HCT116 (cell line): ENCODE measurements at regions not wholly inside any gene's neighbourhood (a gene's known extent, or its start where the extent isn't known, plus 50 kb on each side); places are given as distances from the start of the nearest gene placed in this dataset.

Experiments
- ATAC-seq: fragments of 200-7000 bp; cut with Tn5 transposase; 2 replicates; pipeline ENCODE4 v1.9.1; 2020; ENCODE audit warnings: mild to moderate bottlenecking, moderate library complexity
- BruUV-seq: library from RNA; stranded (reverse); fragments of 400-500 nt; replicated peaks from 2 replicates; lab custom pipeline; 2021; lab: Mats Ljungman, UMichigan
- CTCF ChIA-PET: fragments of 300-600 bp; sonication (Branson Sonifier 250); formaldehyde crosslinking; loops from one replicate; lab custom pipeline; 2021; ENCODE audit warnings: antibody characterized with exemption; lab: Charles Lee
- POLR2A ChIA-PET: fragments of 300-600, 350-600 bp; sonication (Branson Sonifier 250); formaldehyde crosslinking; loops from one replicate; lab custom pipeline; 2021; ENCODE audit warnings: antibody characterized with exemption; lab: Charles Lee
- RAD21 ChIA-PET, 2 experiments: fragments of 300-600 bp; sonication (Branson Sonifier 250); formaldehyde crosslinking; loops; one replicate each; lab custom pipeline; 2023; ENCODE audit warnings: low total read pairs in 2 of 2; ENCODE audit not compliant: uncharacterized antibody in 2 of 2, unreplicated experiment in 2 of 2, low non-redundant PET in 1 of 2; lab: Charles Lee
- DNase-seq: peaks from one replicate; pipeline ENCODE4 v3.0.0-alpha.2; 2010; ENCODE audit warnings: low read depth, low spot score
- H2AFZ ChIP-seq: fragments of 200-600 bp; shearing (Covaris generic), sonication (generic); 2 replicates; pipeline ENCODE4 v1.6.1; 2017; ENCODE audit warnings: low read depth, mixed run types, mixed read lengths, antibody characterized with exemption, low read length; ENCODE audit not compliant: poor library complexity, severe bottlenecking
- H3K27ac ChIP-seq: 2 replicates; pipeline ENCODE4 v1.5.1; 2012; ENCODE audit warnings: low read depth, low read length
- H3K27me3 ChIP-seq: fragments of 200-600 bp; sonication (generic); 2 replicates; pipeline ENCODE4 v1.6.1; 2016; ENCODE audit warnings: mixed run types, low read length, mixed read lengths; ENCODE audit not compliant: insufficient read depth
- H3K36me3 ChIP-seq, 2 experiments: fragments of 200-500 bp in 1 of 2; fragments of 200-600 bp in 1 of 2; sonication (Bioruptor generic) in 1 of 2; sonication (generic) in 1 of 2; 2 replicates each; pipeline versions ENCODE4 v1.5.1 to v1.6.1; 2014 to 2016; ENCODE audit warnings: low read length in 2 of 2, inconsistent platforms in 1 of 2, mixed read lengths in 1 of 2, mixed run types in 1 of 2; ENCODE audit not compliant: insufficient read depth in 2 of 2, control insufficient read depth in 1 of 2
- H3K4me1 ChIP-seq, 2 experiments: fragments of 200-600 bp in 1 of 2; sonication (generic) in 1 of 2; 2 replicates each; pipeline versions ENCODE4 v1.5.1 to v1.6.1; 2012 to 2017; ENCODE audit warnings: low read length in 2 of 2, inconsistent platforms in 1 of 2, mild to moderate bottlenecking in 1 of 2, mixed read lengths in 1 of 2, mixed run types in 1 of 2, moderate library complexity in 1 of 2; ENCODE audit not compliant: insufficient read depth in 2 of 2, control insufficient read depth in 1 of 2
- H3K4me2 ChIP-seq: fragments of 200-600 bp; sonication (generic); 2 replicates; pipeline ENCODE4 v1.6.1; 2017; ENCODE audit warnings: mixed run types, low read length, mixed read lengths
- H3K4me3 ChIP-seq, 2 experiments: fragments of 200-600 bp in 1 of 2; sonication (generic) in 1 of 2; replicated peaks in 1 of 2; 2 replicates each; pipeline ENCODE4 v1.5.1; 2011 to 2016; ENCODE audit warnings: low read length in 2 of 2, control low read depth in 1 of 2, low read depth in 1 of 2, mild to moderate bottlenecking in 1 of 2, mixed read lengths in 1 of 2, mixed run types in 1 of 2
- H3K79me2 ChIP-seq: fragments of 200-600 bp; sonication (generic); 2 replicates; pipeline ENCODE4 v1.6.1; 2017; ENCODE audit warnings: mild to moderate bottlenecking, mixed run types, low read length, moderate library complexity, mixed read lengths; ENCODE audit not compliant: insufficient read depth
- H3K9ac ChIP-seq: fragments of 200-600 bp; sonication (generic); 2 replicates; pipeline ENCODE4 v1.6.1; 2016; ENCODE audit warnings: low read length, mixed read lengths
- H3K9me2 ChIP-seq: fragments of 200-600 bp; sonication (generic), shearing (Covaris generic); 2 replicates; pipeline ENCODE4 v1.6.1; 2017; ENCODE audit warnings: mixed run types, mild to moderate bottlenecking, moderate library complexity; ENCODE audit not compliant: insufficient read depth
- H3K9me3 ChIP-seq, 2 experiments: fragments of 200-500 bp in 1 of 2; fragments of 200-600 bp in 1 of 2; sonication (Bioruptor generic) in 1 of 2; sonication (generic) in 1 of 2; 2 replicates each; pipeline ENCODE4 v1.6.1; 2014 to 2017; ENCODE audit warnings: low read length in 2 of 2, mixed read lengths in 2 of 2, inconsistent platforms in 1 of 2, low read depth in 1 of 2, mild to moderate bottlenecking in 1 of 2, mixed run types in 1 of 2, moderate library complexity in 1 of 2; ENCODE audit not compliant: control insufficient read depth in 1 of 2, insufficient read depth in 1 of 2
- H4K20me1 ChIP-seq: fragments of 200-600 bp; sonication (generic), shearing (Covaris generic); 2 replicates; pipeline ENCODE4 v1.6.1; 2017; ENCODE audit warnings: mixed run types, mild to moderate bottlenecking, moderate library complexity; ENCODE audit not compliant: insufficient read depth
- ATF3 ChIP-seq: IDR thresholded peaks from 2 replicates; pipeline ENCODE4 v1.6.1; 2012
- CBX3 ChIP-seq: IDR thresholded peaks from 2 replicates; pipeline ENCODE4 v1.6.1; 2012; ENCODE audit warnings: low read depth
- CEBPB ChIP-seq: IDR thresholded peaks from 2 replicates; pipeline ENCODE4 v1.6.1; 2012; ENCODE audit warnings: low read depth
- CTCF ChIP-seq, 3 experiments: fragments of 200-600 bp in 1 of 3; sonication (generic) in 1 of 3; IDR thresholded peaks in 2 of 3; conservative IDR thresholded peaks in 1 of 3; 2 replicates each; pipeline ENCODE4 v1.5.1; 2012 to 2017; ENCODE audit warnings: low read depth in 2 of 3, low read length in 2 of 3, antibody characterized with exemption in 1 of 3, borderline replicate concordance in 1 of 3, control low read depth in 1 of 3, mild to moderate bottlenecking in 1 of 3, mixed read lengths in 1 of 3, mixed run types in 1 of 3, moderate library complexity in 1 of 3; ENCODE audit not compliant: insufficient read depth in 1 of 3
- EGR1 ChIP-seq: IDR thresholded peaks from 2 replicates; pipeline ENCODE4 v1.6.1; 2012; ENCODE audit warnings: low read depth
- ELF1 ChIP-seq: IDR thresholded peaks from 2 replicates; pipeline ENCODE4 v1.6.1; 2012; ENCODE audit warnings: low read depth, borderline replicate concordance
- EZH2 ChIP-seq: fragments of 200-600 bp; sonication (generic); IDR thresholded peaks from 2 replicates; pipeline ENCODE4 v1.6.1; 2017; ENCODE audit warnings: antibody characterized with exemption, mixed run types
- EZH2phosphoT487 ChIP-seq: fragments of 200-600 bp; IDR thresholded peaks from 2 replicates; pipeline ENCODE4 v1.6.1; 2018; ENCODE audit warnings: antibody characterized with exemption, borderline replicate concordance
- FOSL1 ChIP-seq: IDR thresholded peaks from 2 replicates; pipeline ENCODE4 v1.6.1; 2012; ENCODE audit warnings: low read depth
- JUND ChIP-seq: IDR thresholded peaks from 2 replicates; pipeline ENCODE4 v1.6.1; 2012
- POLR2A ChIP-seq: IDR thresholded peaks from 2 replicates; pipeline ENCODE4 v1.7.0; 2011; ENCODE audit warnings: borderline replicate concordance; ENCODE audit not compliant: insufficient read depth, insufficient read length; ENCODE audit errors: extremely low read depth
- RAD21 ChIP-seq: IDR thresholded peaks from 2 replicates; pipeline ENCODE4 v1.6.1; 2012; ENCODE audit warnings: low read depth, mild to moderate bottlenecking
- REST ChIP-seq: IDR thresholded peaks from 2 replicates; pipeline ENCODE4 v1.6.1; 2012; ENCODE audit warnings: low read depth
- SIN3A ChIP-seq: IDR thresholded peaks from 2 replicates; pipeline ENCODE4 v1.6.1; 2012; ENCODE audit warnings: low read depth
- TCF7L2 ChIP-seq: IDR thresholded peaks from 2 replicates; pipeline ENCODE4 v1.7.0; 2011; ENCODE audit warnings: borderline replicate concordance, inconsistent platforms; ENCODE audit not compliant: insufficient read depth, insufficient read length; ENCODE audit errors: extremely low read depth
- YY1 ChIP-seq: IDR thresholded peaks from 2 replicates; pipeline ENCODE4 v1.6.1; 2011; ENCODE audit warnings: low read length, low read depth, moderate library complexity, mild to moderate bottlenecking; ENCODE audit not compliant: insufficient replicate concordance; ENCODE audit errors: extremely low read depth
- ZFX ChIP-seq: fragments of 450-650 bp; IDR thresholded peaks from 2 replicates; pipeline ENCODE4 v1.6.1; 2017
- ZNF274 ChIP-seq: fragments of 200-500 bp; sonication (Bioruptor generic); IDR thresholded peaks from 2 replicates; pipeline ENCODE4 v1.6.1; 2014; ENCODE audit warnings: mild to moderate bottlenecking, low read depth, low read length, inconsistent platforms
- intact Hi-C: fragments of 100-400 bp; cut with micrococcal nuclease; formaldehyde crosslinking; loops from 2 replicates; pipeline ENCODE4 v1.10.0; 2022
- TF ChIP-seq, protein P1 (sequence below): IDR thresholded peaks from 2 replicates; pipeline ENCODE4 v1.6.1; 2011; ENCODE audit warnings: mild to moderate bottlenecking, low read length, moderate library complexity; ENCODE audit not compliant: insufficient replicate concordance; ENCODE audit errors: extremely low read depth
- TF ChIP-seq, protein P2 (sequence below): IDR thresholded peaks from 2 replicates; pipeline ENCODE4 v1.6.1; 2012

- intact Hi-C loops = no loop called here
- ATAC-seq = no peak
- Histone ChIP-seq H3K9me3 (no peaks in the 10 kb centered on the region), H3K4me3 (no peak overlapping the region), H3K9me2 (no peaks in the 10 kb centered on the region), H3K27ac (no peak overlapping the region), H4K20me1 (no peaks in the 10 kb centered on the region; the same call in 1 of the 2 replicates), H2AFZ (no peak overlapping the region), H3K9ac (no peak overlapping the region), H3K36me3 (no peaks in the 10 kb centered on the region), H3K27me3 (no peaks in the 10 kb centered on the region), H3K4me2 (no peak overlapping the region)
- BruUV-seq = no TSS peak
- CTCF ChIA-PET = no interaction called here
- RAD21 ChIA-PET = no interaction called here
- TF ChIP-seq EZH2phosphoT487 = no peak
- no peak for TF ChIP-seq EGR1
- TF ChIP-seq SIN3A = no peak
- TF ChIP-seq CBX3 = no peak
- TF ChIP-seq ZFX = no peak
- TF ChIP-seq ELF1 = no peak
- TF ChIP-seq JUND = no peak
- TF ChIP-seq, protein P1, sequence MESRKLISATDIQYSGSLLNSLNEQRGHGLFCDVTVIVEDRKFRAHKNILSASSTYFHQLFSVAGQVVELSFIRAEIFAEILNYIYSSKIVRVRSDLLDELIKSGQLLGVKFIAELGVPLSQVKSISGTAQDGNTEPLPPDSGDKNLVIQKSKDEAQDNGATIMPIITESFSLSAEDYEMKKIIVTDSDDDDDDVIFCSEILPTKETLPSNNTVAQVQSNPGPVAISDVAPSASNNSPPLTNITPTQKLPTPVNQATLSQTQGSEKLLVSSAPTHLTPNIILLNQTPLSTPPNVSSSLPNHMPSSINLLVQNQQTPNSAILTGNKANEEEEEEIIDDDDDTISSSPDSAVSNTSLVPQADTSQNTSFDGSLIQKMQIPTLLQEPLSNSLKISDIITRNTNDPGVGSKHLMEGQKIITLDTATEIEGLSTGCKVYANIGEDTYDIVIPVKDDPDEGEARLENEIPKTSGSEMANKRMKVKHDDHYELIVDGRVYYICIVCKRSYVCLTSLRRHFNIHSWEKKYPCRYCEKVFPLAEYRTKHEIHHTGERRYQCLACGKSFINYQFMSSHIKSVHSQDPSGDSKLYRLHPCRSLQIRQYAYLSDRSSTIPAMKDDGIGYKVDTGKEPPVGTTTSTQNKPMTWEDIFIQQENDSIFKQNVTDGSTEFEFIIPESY = no peak
- no peak for TF ChIP-seq TCF7L2
- no peak for TF ChIP-seq POLR2A
- TF ChIP-seq EZH2 = no peak
- TF ChIP-seq, protein P2, sequence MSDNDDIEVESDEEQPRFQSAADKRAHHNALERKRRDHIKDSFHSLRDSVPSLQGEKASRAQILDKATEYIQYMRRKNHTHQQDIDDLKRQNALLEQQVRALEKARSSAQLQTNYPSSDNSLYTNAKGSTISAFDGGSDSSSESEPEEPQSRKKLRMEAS = no peak
- TF ChIP-seq CTCF (IDR thresholded peaks at IDR 0.05 in 2 of 3, conservative IDR thresholded peaks at IDR 0.05 in 1 of 3; ENCODE audit: borderline replicate concordance in 1 of 3, insufficient read depth in 1 of 3, low read depth in 2 of 3, low read length in 2 of 3) = no peak
- no peak for TF ChIP-seq ZNF274
- no peak for TF ChIP-seq RAD21
- TF ChIP-seq REST = no peak
- no peak for TF ChIP-seq YY1
- no peak for TF ChIP-seq FOSL1
- no peak for TF ChIP-seq ATF3
- TF ChIP-seq CEBPB = no peak
- TF ChIP-seq, all 23 proteins: peak for 0
- no peak for DNase-seq
- POLR2A ChIA-PET = no interaction called here
- Histone ChIP-seq H3K79me2 (no peaks in the 10 kb centered on the region), H3K4me1 (no peaks in the 10 kb centered on the region)
Observed at GRCh38 chr7:88396295-88396947, 89.7 kb upstream of the STEAP4 start.
